ENCODE measurements at regions not wholly inside any gene's neighbourhood (a gene's known extent, or its start where the extent isn't known, plus 50 kb on each side); places are given as distances from the start of the nearest gene placed in this dataset.
A peak's percentile ranks its signal among the peaks of the same experiment; 100 is the strongest.

DNA sequence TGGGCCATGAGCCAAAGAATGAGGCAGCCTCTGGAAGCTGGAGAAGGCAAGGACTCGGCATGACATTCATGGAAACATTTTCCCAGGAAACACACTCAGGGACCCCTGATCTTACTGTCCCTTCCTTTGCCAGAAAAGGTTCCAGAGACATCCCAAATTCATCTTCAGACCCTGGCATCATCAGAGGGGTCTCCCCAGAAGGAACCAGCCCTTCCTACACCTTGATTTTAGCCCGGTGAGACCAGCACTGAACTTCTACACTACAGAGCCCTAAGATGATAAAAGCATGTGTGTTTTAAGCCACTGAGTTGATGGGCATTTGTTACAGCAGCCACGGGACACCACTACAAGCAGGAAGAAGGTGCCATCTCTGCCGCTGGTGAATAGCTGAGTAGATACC, 262.3 kb downstream of the C16orf95 start:
- Histone ChIP-seq H3K27ac (no peak overlapping the region), H3K9me3 (peaks cover 6% of the 10 kb centered on the region; the same call in 1 of the 3 replicates), H3K4me1 (no peaks in the 10 kb centered on the region), H3K4me2 (no peak overlapping the region), H3K4me3 (no peak overlapping the region)
- no peak for DNase-seq (ENCODE audit: low read depth in 1 of 2, low spot score in 1 of 2)
- ChIA-PET CTCF (interaction anchor here (1.4 to 10.3 kb wide), 5 partner anchors 8 to 496 kb away, joined by 3 to 82 read pairs (median 5); no protein-coding TSS in a partner anchor), POLR2A (no interaction called here)
- TF ChIP-seq, protein P1, sequence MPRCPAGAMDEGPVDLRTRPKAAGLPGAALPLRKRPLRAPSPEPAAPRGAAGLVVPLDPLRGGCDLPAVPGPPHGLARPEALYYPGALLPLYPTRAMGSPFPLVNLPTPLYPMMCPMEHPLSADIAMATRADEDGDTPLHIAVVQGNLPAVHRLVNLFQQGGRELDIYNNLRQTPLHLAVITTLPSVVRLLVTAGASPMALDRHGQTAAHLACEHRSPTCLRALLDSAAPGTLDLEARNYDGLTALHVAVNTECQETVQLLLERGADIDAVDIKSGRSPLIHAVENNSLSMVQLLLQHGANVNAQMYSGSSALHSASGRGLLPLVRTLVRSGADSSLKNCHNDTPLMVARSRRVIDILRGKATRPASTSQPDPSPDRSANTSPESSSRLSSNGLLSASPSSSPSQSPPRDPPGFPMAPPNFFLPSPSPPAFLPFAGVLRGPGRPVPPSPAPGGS (IDR thresholded peaks at IDR 0.05) = no peak
- TF ChIP-seq, protein P2, sequence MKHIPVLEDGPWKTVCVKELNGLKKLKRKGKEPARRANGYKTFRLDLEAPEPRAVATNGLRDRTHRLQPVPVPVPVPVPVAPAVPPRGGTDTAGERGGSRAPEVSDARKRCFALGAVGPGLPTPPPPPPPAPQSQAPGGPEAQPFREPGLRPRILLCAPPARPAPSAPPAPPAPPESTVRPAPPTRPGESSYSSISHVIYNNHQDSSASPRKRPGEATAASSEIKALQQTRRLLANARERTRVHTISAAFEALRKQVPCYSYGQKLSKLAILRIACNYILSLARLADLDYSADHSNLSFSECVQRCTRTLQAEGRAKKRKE (CRISPR knock-in tag; IDR thresholded peaks at IDR 0.05; ENCODE audit: low read depth) = no peak
- no peak for TF ChIP-seq JUNB (IDR thresholded peaks at IDR 0.05)
- TF ChIP-seq HOXA7 (CRISPR knock-in tag; IDR thresholded peaks at IDR 0.05) = no peak
- TF ChIP-seq RNF2 (IDR thresholded peaks at IDR 0.05; ENCODE audit: borderline replicate concordance, low read depth) = no peak
- TF ChIP-seq, protein P3, sequence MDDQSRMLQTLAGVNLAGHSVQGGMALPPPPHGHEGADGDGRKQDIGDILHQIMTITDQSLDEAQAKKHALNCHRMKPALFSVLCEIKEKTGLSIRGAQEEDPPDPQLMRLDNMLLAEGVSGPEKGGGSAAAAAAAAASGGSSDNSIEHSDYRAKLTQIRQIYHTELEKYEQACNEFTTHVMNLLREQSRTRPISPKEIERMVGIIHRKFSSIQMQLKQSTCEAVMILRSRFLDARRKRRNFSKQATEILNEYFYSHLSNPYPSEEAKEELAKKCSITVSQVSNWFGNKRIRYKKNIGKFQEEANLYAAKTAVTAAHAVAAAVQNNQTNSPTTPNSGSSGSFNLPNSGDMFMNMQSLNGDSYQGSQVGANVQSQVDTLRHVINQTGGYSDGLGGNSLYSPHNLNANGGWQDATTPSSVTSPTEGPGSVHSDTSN (IDR thresholded peaks at IDR 0.05) = no peak
- no peak for TF ChIP-seq CBX8 (IDR thresholded peaks at IDR 0.05)
- TF ChIP-seq FOSB (CRISPR knock-in tag; IDR thresholded peaks at IDR 0.05) = no peak
- TF ChIP-seq CHD2 (IDR thresholded peaks at IDR 0.05; ENCODE audit: low read length, partially characterized antibody) = no peak
- no peak for ATAC-seq
- WGBS (ENCODE audit: missing lambda C conversion rate) = 55% methylated on average over 4 of the region's 4 CpGs
- FAIRE-seq = no peak

DNA sequence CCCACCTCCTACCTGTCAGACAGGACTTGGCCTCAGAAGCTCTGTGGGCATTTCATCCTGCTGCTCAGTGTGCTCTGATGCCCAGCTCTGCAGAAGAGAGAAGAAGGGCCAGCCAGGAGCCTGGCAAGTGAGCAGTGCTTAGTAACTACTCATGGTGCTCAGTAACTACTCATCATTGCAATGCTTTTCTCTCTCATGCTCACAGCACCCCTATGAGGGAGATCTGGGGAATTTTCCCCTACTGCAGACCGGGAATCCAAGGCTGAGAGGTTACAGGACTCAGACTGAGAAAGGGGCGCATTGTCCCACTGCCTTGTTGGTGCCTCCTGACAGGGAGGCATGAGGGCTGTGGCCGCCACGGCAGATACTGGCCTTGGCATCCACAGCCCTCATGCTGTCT, 261.1 kb downstream of the C16orf95 start:
- 40% methylated on average over 1 of the region's 4 CpGs for WGBS (ENCODE audit: missing lambda C conversion rate)
- Histone ChIP-seq H3K27ac (no peak overlapping the region), H3K4me2 (no peak overlapping the region), H3K4me3 (no peak overlapping the region), H3K9me3 (peaks cover 6% of the 10 kb centered on the region; the same call in 1 of the 3 replicates), H3K4me1 (no peaks in the 10 kb centered on the region)
- ATAC-seq (no peak), FAIRE-seq (no peak), DNase-seq (ENCODE audit: low read depth in 1 of 2, low spot score in 1 of 2) (peak in 1 of 2 experiments; percentile 5)
- ChIA-PET CTCF (interaction anchor here (1.0 to 10.3 kb wide), 4 partner anchors 7 to 497 kb away, joined by 3 to 82 read pairs (median 4); no protein-coding TSS in a partner anchor), POLR2A (interaction anchor here (0.6 kb wide), 1 partner anchor 261 kb away, joined by 7 read pairs; the partner anchor contains the start of gene C16orf95)
- no peak for TF ChIP-seq TFCP2L1 (CRISPR knock-in tag; IDR thresholded peaks at IDR 0.05)
- TF ChIP-seq RAD21 (conservative IDR thresholded peaks at IDR 0.05 in 1 of 2, IDR thresholded peaks at IDR 0.05 in 1 of 2) = peak; percentile 25 to 30; a peak in 3 of 5 replicates
- TF ChIP-seq NFE2L2 (conservative IDR thresholded peaks at IDR 0.05; ENCODE audit: low read length) = no peak
- TF ChIP-seq FOSB (CRISPR knock-in tag; IDR thresholded peaks at IDR 0.05) = no peak

DNA sequence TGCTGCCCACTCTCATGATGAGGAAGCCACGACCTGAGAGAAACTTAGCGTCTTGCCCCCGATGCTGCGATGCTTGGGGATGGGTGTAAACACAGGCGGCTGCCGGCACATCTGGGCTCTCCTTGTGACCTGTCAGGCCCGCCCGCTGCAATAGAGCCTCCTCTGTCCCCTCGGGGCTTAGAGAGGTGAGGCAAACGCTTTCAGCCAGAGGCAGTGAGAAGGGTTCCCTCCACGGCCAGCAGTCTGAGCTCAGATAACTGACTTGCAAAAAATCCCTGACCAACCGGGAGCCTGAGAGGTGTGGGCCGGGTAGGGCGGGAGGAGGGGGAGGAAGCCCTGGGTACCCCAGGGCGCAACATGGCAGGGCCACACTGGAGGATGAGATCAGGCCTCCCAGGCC, 260.6 kb downstream of the C16orf95 start:
- POLR2A ChIA-PET = interaction anchor here (0.6 kb wide), 1 partner anchor 260 kb away, joined by 7 read pairs; the partner anchor contains the start of gene C16orf95
- TF ChIP-seq, protein P4, sequence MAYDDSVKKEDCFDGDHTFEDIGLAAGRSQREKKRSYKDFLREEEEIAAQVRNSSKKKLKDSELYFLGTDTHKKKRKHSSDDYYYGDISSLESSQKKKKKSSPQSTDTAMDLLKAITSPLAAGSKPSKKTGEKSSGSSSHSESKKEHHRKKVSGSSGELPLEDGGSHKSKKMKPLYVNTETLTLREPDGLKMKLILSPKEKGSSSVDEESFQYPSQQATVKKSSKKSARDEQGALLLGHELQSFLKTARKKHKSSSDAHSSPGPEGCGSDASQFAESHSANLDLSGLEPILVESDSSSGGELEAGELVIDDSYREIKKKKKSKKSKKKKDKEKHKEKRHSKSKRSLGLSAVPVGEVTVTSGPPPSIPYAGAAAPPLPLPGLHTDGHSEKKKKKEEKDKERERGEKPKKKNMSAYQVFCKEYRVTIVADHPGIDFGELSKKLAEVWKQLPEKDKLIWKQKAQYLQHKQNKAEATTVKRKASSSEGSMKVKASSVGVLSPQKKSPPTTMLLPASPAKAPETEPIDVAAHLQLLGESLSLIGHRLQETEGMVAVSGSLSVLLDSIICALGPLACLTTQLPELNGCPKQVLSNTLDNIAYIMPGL (CRISPR knock-in tag; IDR thresholded peaks at IDR 0.05; ENCODE audit: borderline replicate concordance) = no peak
- TF ChIP-seq, protein P5, sequence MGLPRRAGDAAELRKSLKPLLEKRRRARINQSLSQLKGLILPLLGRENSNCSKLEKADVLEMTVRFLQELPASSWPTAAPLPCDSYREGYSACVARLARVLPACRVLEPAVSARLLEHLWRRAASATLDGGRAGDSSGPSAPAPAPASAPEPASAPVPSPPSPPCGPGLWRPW (IDR thresholded peaks at IDR 0.05) = no peak
- no peak for TF ChIP-seq ZNF302 (CRISPR knock-in tag; IDR thresholded peaks at IDR 0.05)
- no peak for TF ChIP-seq POLR2A (IDR thresholded peaks at IDR 0.05; ENCODE audit: low read length)
- no peak overlapping the region for H3K4me2 ChIP-seq
- H3K9me3 ChIP-seq = peaks cover 6% of the 10 kb centered on the region; the same call in 1 of the 3 replicates
- ATAC-seq (no peak), FAIRE-seq (no peak), DNase-seq (ENCODE audit: low read depth in 1 of 2, low spot score in 1 of 2) (no peak)
- CTCF ChIA-PET = interaction anchor here (1.0 kb wide), 1 partner anchor 300 kb away, joined by 3 read pairs; no protein-coding TSS in a partner anchor
- no peak overlapping the region for H3K4me3 ChIP-seq
- 85% methylated on average over 9 of the region's 15 CpGs for WGBS (ENCODE audit: missing lambda C conversion rate)
- H3K27ac ChIP-seq = no peak overlapping the region
- no peaks in the 10 kb centered on the region for H3K4me1 ChIP-seq

All from A549 (cell line).